ENCODE measurements at regions not wholly inside any gene's neighbourhood (a gene's known extent, or its start where the extent isn't known, plus 50 kb on each side); places are given as distances from the start of the nearest gene placed in this dataset.

- TF ChIP-seq CTCF (optimal IDR thresholded peaks at IDR 0.05 in 1 of 3, IDR thresholded peaks at IDR 0.05 in 1 of 3, conservative IDR thresholded peaks at IDR 0.05 in 1 of 3; ENCODE audit: extremely low read depth in 1 of 3, insufficient read depth in 2 of 3, low read length in 3 of 3) (no peak), EZH2 (IDR thresholded peaks at IDR 0.05; ENCODE audit: low read length) (no peak)
Measured at GRCh38 chr9:85243977-85244376, 497.8 kb downstream of the AGTPBP1 start.
